Endodermal cell (in vitro differentiated cells): ENCODE measurements at regions not wholly inside any gene's neighbourhood (a gene's known extent, or its start where the extent isn't known, plus 50 kb on each side); places are given as distances from the start of the nearest gene placed in this dataset.
A peak's percentile ranks its signal among the peaks of the same experiment; 100 is the strongest.

Experiments
- DNase-seq: peaks from one replicate; pipeline ENCODE4 v3.0.0-alpha.2; 2017
- H3K27ac ChIP-seq: 2 replicates; pipeline ENCODE4 v1.5.1; 2013; ENCODE audit warnings: mild to moderate bottlenecking, low read depth, low read length, moderate library complexity
- H3K27me3 ChIP-seq: 2 replicates; pipeline ENCODE4 v1.6.1; 2013; ENCODE audit warnings: mild to moderate bottlenecking, low read length, moderate library complexity; ENCODE audit not compliant: insufficient read depth, control insufficient read depth, poor library complexity, severe bottlenecking
- H3K36me3 ChIP-seq: 2 replicates; pipeline ENCODE4 v1.7.0; 2013; ENCODE audit warnings: mild to moderate bottlenecking, low read length, moderate library complexity; ENCODE audit not compliant: control insufficient read depth, insufficient read depth
- H3K4me1 ChIP-seq: one replicate; pipeline ENCODE4 v1.7.0; 2013; ENCODE audit warnings: low read length; ENCODE audit not compliant: control insufficient read depth, insufficient read depth
- H3K4me3 ChIP-seq: 2 replicates; pipeline ENCODE4 v1.5.1; 2013; ENCODE audit warnings: mild to moderate bottlenecking, low read length, moderate library complexity
- H3K9ac ChIP-seq: 2 replicates; pipeline ENCODE4 v1.6.1; 2013; ENCODE audit warnings: mild to moderate bottlenecking, low read length, moderate library complexity; ENCODE audit not compliant: poor library complexity, severe bottlenecking; ENCODE audit errors: extremely low read depth
- H3K9me3 ChIP-seq: 2 replicates; pipeline ENCODE4 v1.6.1; 2013; ENCODE audit warnings: mild to moderate bottlenecking, low read length, moderate library complexity; ENCODE audit not compliant: control insufficient read depth
- H3K27ac Mint-ChIP-seq: 2 replicates; pipeline ENCODE4 v1.8.0; 2020; ENCODE audit warnings: mixed read lengths
- H3K27me3 Mint-ChIP-seq: 2 replicates; pipeline ENCODE4 v1.8.0; 2021; ENCODE audit warnings: mild to moderate bottlenecking, mixed read lengths; ENCODE audit not compliant: insufficient read depth
- H3K36me3 Mint-ChIP-seq: 2 replicates; pipeline ENCODE4 v1.8.0; 2020; ENCODE audit warnings: low read depth, mixed read lengths
- H3K4me1 Mint-ChIP-seq: 2 replicates; pipeline ENCODE4 v1.8.0; 2020; ENCODE audit warnings: mixed read lengths
- H3K4me3 Mint-ChIP-seq: 2 replicates; pipeline ENCODE4 v1.8.0; 2020; ENCODE audit warnings: mild to moderate bottlenecking, moderate library complexity, mixed read lengths
- H3K9me3 Mint-ChIP-seq: 2 replicates; pipeline ENCODE4 v1.8.0; 2020; ENCODE audit warnings: mild to moderate bottlenecking, mixed read lengths
- WGBS, 2 experiments: methylation state at CpG; one replicate each; pipeline versions ENCODE4 v1.1.5 to v1.1.7; 2013; ENCODE audit warnings: missing lambda C conversion rate in 2 of 2, mixed read lengths in 1 of 2; ENCODE audit not compliant: insufficient coverage in 1 of 2, insufficient read length in 1 of 2; 5-methylcytosine and 5-hydroxymethylcytosine counted together
- TF ChIP-seq, protein P1 (sequence below): fragments of 200-600 bp; sonication (generic); conservative IDR thresholded peaks from 2 replicates; pipeline ENCODE4 v1.5.0; 2021; ENCODE audit warnings: antibody characterized with exemption, mild to moderate bottlenecking

DNA sequence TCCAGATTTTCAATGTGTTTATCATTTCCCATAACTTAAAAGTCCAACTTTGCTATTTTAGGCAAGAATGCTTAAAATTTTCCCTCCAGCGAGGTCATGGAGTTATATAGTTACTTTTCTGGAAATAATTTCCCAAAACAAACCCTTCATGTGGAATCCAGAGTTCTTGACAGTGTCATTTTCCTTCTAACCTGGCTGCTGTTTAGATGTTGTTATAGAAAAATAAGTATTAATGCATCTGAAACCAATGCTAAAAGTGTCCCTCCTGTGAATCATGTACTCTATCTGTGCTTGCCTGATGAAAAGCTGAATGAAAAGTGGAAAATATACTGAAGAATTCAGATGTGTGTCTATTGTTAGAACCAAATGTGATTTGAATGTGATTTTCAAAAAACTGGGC, 245.3 kb upstream of the HSF2 start:
- no peak overlapping the region for H3K27ac Mint-ChIP-seq

DNA sequence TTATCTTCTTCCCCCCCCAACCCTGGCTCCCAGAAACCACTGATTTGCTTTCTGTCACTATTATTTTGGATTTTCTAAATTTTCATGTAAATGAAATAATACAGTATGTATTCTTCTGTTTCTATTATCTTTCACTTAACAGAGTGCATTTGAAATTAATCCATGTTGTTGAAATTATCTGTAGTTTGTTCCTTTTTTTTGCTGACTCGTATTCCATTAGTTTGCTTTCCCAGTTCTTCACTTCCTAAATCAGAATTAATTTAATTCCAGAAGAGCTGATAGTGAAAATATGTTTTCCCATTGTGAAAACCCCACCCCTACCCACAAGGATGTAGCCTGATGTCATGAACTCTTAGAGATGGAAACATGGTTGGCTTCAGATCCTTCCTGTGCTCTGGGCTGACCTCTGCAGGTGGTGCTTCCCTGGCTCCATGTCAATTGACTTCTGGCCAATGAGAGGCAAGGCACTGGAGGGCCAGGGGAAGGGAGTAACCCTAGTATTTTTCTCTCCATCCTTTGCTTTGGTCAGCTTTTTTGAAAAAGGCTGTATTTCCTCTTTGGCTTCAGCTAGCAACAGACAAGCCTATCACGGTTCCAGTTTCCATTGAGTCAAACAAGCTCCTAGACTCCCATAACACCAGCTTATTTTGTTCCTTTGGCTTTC, 244.4 kb upstream of the HSF2 start:
- DNase-seq: peak; percentile 56
- Histone ChIP-seq H3K4me3 (no peak overlapping the region), H3K27me3 (no peaks in the 10 kb centered on the region), H3K4me1 (no peaks in the 10 kb centered on the region), H3K9me3 (no peaks in the 10 kb centered on the region), H3K9ac (no peak overlapping the region), H3K27ac (no peak overlapping the region), H3K36me3 (no peaks in the 10 kb centered on the region)
- TF ChIP-seq, protein P1, sequence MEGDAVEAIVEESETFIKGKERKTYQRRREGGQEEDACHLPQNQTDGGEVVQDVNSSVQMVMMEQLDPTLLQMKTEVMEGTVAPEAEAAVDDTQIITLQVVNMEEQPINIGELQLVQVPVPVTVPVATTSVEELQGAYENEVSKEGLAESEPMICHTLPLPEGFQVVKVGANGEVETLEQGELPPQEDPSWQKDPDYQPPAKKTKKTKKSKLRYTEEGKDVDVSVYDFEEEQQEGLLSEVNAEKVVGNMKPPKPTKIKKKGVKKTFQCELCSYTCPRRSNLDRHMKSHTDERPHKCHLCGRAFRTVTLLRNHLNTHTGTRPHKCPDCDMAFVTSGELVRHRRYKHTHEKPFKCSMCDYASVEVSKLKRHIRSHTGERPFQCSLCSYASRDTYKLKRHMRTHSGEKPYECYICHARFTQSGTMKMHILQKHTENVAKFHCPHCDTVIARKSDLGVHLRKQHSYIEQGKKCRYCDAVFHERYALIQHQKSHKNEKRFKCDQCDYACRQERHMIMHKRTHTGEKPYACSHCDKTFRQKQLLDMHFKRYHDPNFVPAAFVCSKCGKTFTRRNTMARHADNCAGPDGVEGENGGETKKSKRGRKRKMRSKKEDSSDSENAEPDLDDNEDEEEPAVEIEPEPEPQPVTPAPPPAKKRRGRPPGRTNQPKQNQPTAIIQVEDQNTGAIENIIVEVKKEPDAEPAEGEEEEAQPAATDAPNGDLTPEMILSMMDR: peak; percentile 34
- H3K27me3 Mint-ChIP-seq: no peaks in the 10 kb centered on the region
- peaks cover 4% of the 10 kb centered on the region for H3K4me1 Mint-ChIP-seq
- WGBS, 2 experiments: 83 to 94% methylated on average over 1 of the region's 2 CpGs
- H3K9me3 Mint-ChIP-seq: no peaks in the 10 kb centered on the region
- no peak overlapping the region for H3K27ac Mint-ChIP-seq
- H3K36me3 Mint-ChIP-seq: no peaks in the 10 kb centered on the region
- no peak overlapping the region for H3K4me3 Mint-ChIP-seq

More for the DNA sequence above, 245.3 kb upstream of the HSF2 start:
- H3K36me3 Mint-ChIP-seq: no peaks in the 10 kb centered on the region
- TF ChIP-seq, protein P1: no peak
- no peaks in the 10 kb centered on the region for H3K9me3 Mint-ChIP-seq
- no peaks in the 10 kb centered on the region for H3K27me3 ChIP-seq
- H3K27ac ChIP-seq: peak overlapping the region; percentile 25
- H3K4me1 ChIP-seq: no peaks in the 10 kb centered on the region
- no peaks in the 10 kb centered on the region for H3K36me3 ChIP-seq
- H3K9ac ChIP-seq: no peak overlapping the region
- no peaks in the 10 kb centered on the region for H3K9me3 ChIP-seq
- 85% methylated on average over 1 of the region's 1 CpG; no CpG with 5 or more reads in 1 of the 2 experiments for WGBS, 2 experiments
- no peak for DNase-seq
- H3K4me3 ChIP-seq: no peak overlapping the region
- no peaks in the 10 kb centered on the region for H3K27me3 Mint-ChIP-seq
- no peak overlapping the region for H3K4me3 Mint-ChIP-seq
- H3K4me1 Mint-ChIP-seq: peaks cover 4% of the 10 kb centered on the region

DNA sequence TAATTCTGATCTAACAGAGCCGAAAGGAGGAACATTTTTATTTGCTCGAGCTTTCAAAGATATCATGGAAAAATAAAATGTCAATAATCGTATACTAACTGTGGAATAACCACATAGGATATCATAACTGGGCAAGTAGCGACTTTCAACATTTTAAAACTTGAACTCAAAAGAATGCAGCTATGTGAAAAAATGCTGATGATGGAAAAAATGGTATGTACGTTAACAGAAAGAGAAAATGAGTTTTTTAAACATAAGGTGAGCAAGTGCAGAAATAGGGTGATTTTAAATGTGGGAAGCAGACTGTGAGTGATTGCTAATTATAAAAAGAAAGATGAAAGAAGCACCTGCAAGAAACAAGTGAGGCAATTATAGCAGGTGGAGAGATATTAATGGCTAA, 238.3 kb upstream of the HSF2 start:
- Histone ChIP-seq H3K4me3 (no peak overlapping the region), H3K9ac (no peak overlapping the region), H3K27me3 (no peaks in the 10 kb centered on the region), H3K36me3 (no peaks in the 10 kb centered on the region), H3K4me1 (no peaks in the 10 kb centered on the region), H3K9me3 (peaks cover 4% of the 10 kb centered on the region), H3K27ac (no peak overlapping the region)
- Mint-ChIP-seq H3K4me3 (no peak overlapping the region), H3K9me3 (peaks cover 22% of the 10 kb centered on the region), H3K27me3 (no peaks in the 10 kb centered on the region), H3K27ac (no peak overlapping the region), H3K36me3 (no peaks in the 10 kb centered on the region), H3K4me1 (no peaks in the 10 kb centered on the region)
- DNase-seq: no peak
- TF ChIP-seq, protein P1: no peak
- 87 to 93% methylated on average over 5 of the region's 5 CpGs for WGBS, 2 experiments
